Astrocyte of the cerebellum (primary cell): ENCODE measurements at regions not wholly inside any gene's neighbourhood (a gene's known extent, or its start where the extent isn't known, plus 50 kb on each side); places are given as distances from the start of the nearest gene placed in this dataset.
"Not testable (repeated sequence)": the region's sequence is repeated elsewhere in the genome, so short reads cannot be mapped to it uniquely, and the experiment has no call there.

Experiments used
- DNase-seq: peaks from one replicate; pipeline ENCODE4 v3.0.0-alpha.2; 2011; ENCODE audit warnings: low read depth
- H3K4me3 ChIP-seq: 2 replicates; pipeline ENCODE4 v1.5.1; 2011; ENCODE audit warnings: mild to moderate bottlenecking, low read depth, low read length, moderate library complexity
- in situ Hi-C: cut with HindIII; loops from 2 replicates; pipeline ENCODE4 v1.10.0; 2017; ENCODE audit warnings: low sequenced_read_pairs
- TF ChIP-seq, protein P1 (sequence below): IDR thresholded peaks from 2 replicates; pipeline ENCODE4 v1.5.1; 2012; ENCODE audit warnings: low read length, low read depth, moderate library complexity, mild to moderate bottlenecking; ENCODE audit errors: missing control alignments

- in situ Hi-C loops = no loop called here
- TF ChIP-seq, protein P1, sequence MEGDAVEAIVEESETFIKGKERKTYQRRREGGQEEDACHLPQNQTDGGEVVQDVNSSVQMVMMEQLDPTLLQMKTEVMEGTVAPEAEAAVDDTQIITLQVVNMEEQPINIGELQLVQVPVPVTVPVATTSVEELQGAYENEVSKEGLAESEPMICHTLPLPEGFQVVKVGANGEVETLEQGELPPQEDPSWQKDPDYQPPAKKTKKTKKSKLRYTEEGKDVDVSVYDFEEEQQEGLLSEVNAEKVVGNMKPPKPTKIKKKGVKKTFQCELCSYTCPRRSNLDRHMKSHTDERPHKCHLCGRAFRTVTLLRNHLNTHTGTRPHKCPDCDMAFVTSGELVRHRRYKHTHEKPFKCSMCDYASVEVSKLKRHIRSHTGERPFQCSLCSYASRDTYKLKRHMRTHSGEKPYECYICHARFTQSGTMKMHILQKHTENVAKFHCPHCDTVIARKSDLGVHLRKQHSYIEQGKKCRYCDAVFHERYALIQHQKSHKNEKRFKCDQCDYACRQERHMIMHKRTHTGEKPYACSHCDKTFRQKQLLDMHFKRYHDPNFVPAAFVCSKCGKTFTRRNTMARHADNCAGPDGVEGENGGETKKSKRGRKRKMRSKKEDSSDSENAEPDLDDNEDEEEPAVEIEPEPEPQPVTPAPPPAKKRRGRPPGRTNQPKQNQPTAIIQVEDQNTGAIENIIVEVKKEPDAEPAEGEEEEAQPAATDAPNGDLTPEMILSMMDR = no peak
- no peak overlapping the region for H3K4me3 ChIP-seq
- DNase-seq = no peak
These were observed 2209.9 kb downstream of the PCDH7 start for GRCh38 chr4:32929796-32930699.

DNA sequence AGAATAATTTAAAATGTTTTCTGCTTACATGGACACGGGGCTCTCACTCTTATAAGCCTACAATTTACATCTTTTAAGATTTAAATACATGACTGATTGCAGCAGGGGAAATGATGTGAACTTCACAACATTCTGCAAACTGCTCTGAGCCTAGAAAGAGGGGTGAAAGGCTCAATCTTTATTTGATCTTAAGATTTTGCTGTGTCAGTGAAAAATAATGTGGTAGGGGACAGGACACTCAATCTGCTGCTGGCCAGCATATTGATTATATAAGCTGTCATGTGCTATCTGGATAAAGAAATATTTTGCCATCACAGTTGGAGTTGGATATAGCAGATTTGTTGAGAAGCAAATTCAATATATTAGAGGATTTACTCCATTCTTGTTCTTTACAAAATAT is 2210.5 kb downstream of the PCDH7 start:
- no peak for DNase-seq
- in situ Hi-C loops = no loop called here
- TF ChIP-seq, protein P1 = no peak
- no peak overlapping the region for H3K4me3 ChIP-seq

GRCh38 chr4:32931475-32931874 is 2211.3 kb downstream of the PCDH7 start:
- no peak overlapping the region for H3K4me3 ChIP-seq
- in situ Hi-C loops = no loop called here
- DNase-seq = no peak
- TF ChIP-seq, protein P1 = no peak

GRCh38 chr4:32932156-32932555 is 2212.0 kb downstream of the PCDH7 start:
- no peak for DNase-seq
- in situ Hi-C loops = no loop called here
- TF ChIP-seq, protein P1 = no peak
- H3K4me3 ChIP-seq = no peak overlapping the region

GRCh38 chr4:32939222-32939621 is 2219.1 kb downstream of the PCDH7 start:
- DNase-seq, H3K4me3 ChIP-seq, in situ Hi-C loops: not testable (repeated sequence)

GRCh38 chr4:32950866-32951265 is 2230.7 kb downstream of the PCDH7 start:
- TF ChIP-seq, protein P1 = no peak
- in situ Hi-C loops = no loop called here
- DNase-seq = no peak
- H3K4me3 ChIP-seq = no peak overlapping the region

- DNase-seq = no peak
- no peak overlapping the region for H3K4me3 ChIP-seq
- TF ChIP-seq, protein P1 = no peak
- in situ Hi-C loops = no loop called here
These were observed 2238.4 kb downstream of the PCDH7 start for GRCh38 chr4:32958586-32958985.
